MM.1S (cell line): ENCODE measurements at regions not wholly inside any gene's neighbourhood (a gene's known extent, or its start where the extent isn't known, plus 50 kb on each side); places are given as distances from the start of the nearest gene placed in this dataset.

Experiments used
- DNase-seq: peaks from one replicate; pipeline ENCODE4 v3.0.0-alpha.2; 2015
- H2AFZ ChIP-seq: fragments of 300-600 bp; sonication (generic); 2 replicates; pipeline ENCODE4 v1.6.0; 2016; ENCODE audit warnings: antibody characterized with exemption, low read length
- H3F3A ChIP-seq: fragments of 300-600 bp; sonication (generic); 2 replicates; pipeline ENCODE4 v1.6.1; 2016; ENCODE audit warnings: mild to moderate bottlenecking, antibody characterized with exemption, low read length, moderate library complexity, mixed read lengths; ENCODE audit not compliant: insufficient read depth
- H3K27ac ChIP-seq: fragments of 300-600 bp; sonication (generic); 2 replicates; pipeline ENCODE4 v1.5.1; 2016; ENCODE audit warnings: mild to moderate bottlenecking, low read length
- H3K27me3 ChIP-seq: fragments of 300-600 bp; sonication (generic); replicated peaks from 2 replicates; pipeline ENCODE4 v1.6.0; 2016; ENCODE audit warnings: low read length; ENCODE audit not compliant: insufficient read depth
- H3K36me3 ChIP-seq: fragments of 300-600 bp; sonication (generic); replicated peaks from 2 replicates; pipeline ENCODE4 v1.6.1; 2016; ENCODE audit warnings: mild to moderate bottlenecking, low read length, mixed read lengths; ENCODE audit not compliant: insufficient read depth
- H3K4me1 ChIP-seq: fragments of 300-600 bp; sonication (generic); 2 replicates; pipeline ENCODE4 v1.6.1; 2016; ENCODE audit warnings: low read length, mixed read lengths
- H3K4me2 ChIP-seq: fragments of 300-600 bp; sonication (generic); 2 replicates; pipeline ENCODE4 v1.6.0; 2016; ENCODE audit warnings: low read depth, low read length
- H3K4me3 ChIP-seq: fragments of 300-600 bp; sonication (generic); 2 replicates; pipeline ENCODE4 v1.5.1; 2016; ENCODE audit warnings: low read length, mixed read lengths
- H3K79me2 ChIP-seq: fragments of 300-600 bp; sonication (generic); 2 replicates; pipeline ENCODE4 v1.6.1; 2016; ENCODE audit warnings: mixed run types, low read length, mixed read lengths
- H3K9ac ChIP-seq: fragments of 300-600 bp; sonication (generic); 2 replicates; pipeline ENCODE4 v1.6.1; 2016; ENCODE audit warnings: low read length, mixed read lengths
- H3K9me2 ChIP-seq: fragments of 300-600 bp; sonication (generic); replicated peaks from 2 replicates; pipeline ENCODE4 v1.6.1; 2016; ENCODE audit warnings: mild to moderate bottlenecking, low read length, mixed read lengths; ENCODE audit not compliant: insufficient read depth
- H3K9me3 ChIP-seq: fragments of 300-600 bp; sonication (generic); replicated peaks from 2 replicates; pipeline ENCODE4 v1.6.1; 2016; ENCODE audit warnings: mild to moderate bottlenecking, low read length, mixed read lengths; ENCODE audit not compliant: insufficient read depth
- H4K20me1 ChIP-seq: fragments of 300-600 bp; sonication (generic); 2 replicates; pipeline ENCODE4 v1.6.1; 2016; ENCODE audit warnings: mild to moderate bottlenecking, low read length, moderate library complexity, mixed read lengths; ENCODE audit not compliant: insufficient read depth
- CTCF ChIP-seq: fragments of 300-600 bp; sonication (generic); IDR thresholded peaks from 2 replicates; pipeline ENCODE4 v1.5.1; 2016; ENCODE audit warnings: antibody characterized with exemption, low read length, mixed read lengths
- EZH2 ChIP-seq: fragments of 300-600 bp; sonication (generic); optimal IDR thresholded peaks from 2 replicates; pipeline ENCODE3; 2017; ENCODE audit warnings: low read depth, mild to moderate bottlenecking, antibody characterized with exemption, low read length, mixed read lengths
- EZH2phosphoT487 ChIP-seq: fragments of 300-600 bp; sonication (generic); IDR thresholded peaks from 2 replicates; pipeline ENCODE4 v1.6.1; 2018; ENCODE audit warnings: antibody characterized with exemption, low read length

DNA sequence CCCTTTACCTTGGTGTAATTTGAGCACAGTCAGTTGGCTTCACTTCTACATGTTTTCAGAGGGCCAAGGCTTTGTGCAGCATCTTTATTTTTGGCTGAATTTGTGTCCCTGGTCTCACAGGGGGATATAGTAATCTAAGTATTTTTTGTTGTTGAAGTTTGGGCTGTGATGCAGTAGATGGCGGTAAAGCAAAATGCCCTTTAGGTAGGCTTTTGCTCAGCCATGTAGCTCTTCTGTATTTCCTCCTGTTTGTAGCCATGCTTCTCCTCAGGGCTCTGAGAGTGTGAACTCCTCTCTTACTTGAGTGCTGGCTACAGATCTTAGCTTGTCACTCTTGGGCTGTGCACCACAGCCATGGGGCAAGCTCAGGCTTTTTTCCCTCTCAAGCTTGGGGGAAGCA, 328.6 kb downstream of the SLITRK5 start:
- H3K27ac ChIP-seq = no peak overlapping the region
- H2AFZ ChIP-seq = no peak overlapping the region
- no peaks in the 10 kb centered on the region for H3K9me3 ChIP-seq
- no peaks in the 10 kb centered on the region for H3K4me1 ChIP-seq
- no peaks in the 10 kb centered on the region for H3F3A ChIP-seq
- no peaks in the 10 kb centered on the region for H3K79me2 ChIP-seq
- DNase-seq = no peak
- no peaks in the 10 kb centered on the region for H4K20me1 ChIP-seq
- no peak overlapping the region for H3K4me3 ChIP-seq
- no peak overlapping the region for H3K4me2 ChIP-seq
- TF ChIP-seq EZH2 (no peak), CTCF (no peak; the same call in 1 of the 2 replicates), EZH2phosphoT487 (no peak)
- H3K9me2 ChIP-seq = no peaks in the 10 kb centered on the region
- no peaks in the 10 kb centered on the region for H3K27me3 ChIP-seq
- no peaks in the 10 kb centered on the region for H3K36me3 ChIP-seq
- no peak overlapping the region for H3K9ac ChIP-seq

- H3K27ac ChIP-seq = no peak overlapping the region
- TF ChIP-seq EZH2 = no peak
- TF ChIP-seq EZH2phosphoT487 = no peak
- TF ChIP-seq CTCF = no peak
- H2AFZ ChIP-seq = no peak overlapping the region
These were observed 329.1 kb downstream of the SLITRK5 start for GRCh38 chr13:88000239-88000638.

DNA sequence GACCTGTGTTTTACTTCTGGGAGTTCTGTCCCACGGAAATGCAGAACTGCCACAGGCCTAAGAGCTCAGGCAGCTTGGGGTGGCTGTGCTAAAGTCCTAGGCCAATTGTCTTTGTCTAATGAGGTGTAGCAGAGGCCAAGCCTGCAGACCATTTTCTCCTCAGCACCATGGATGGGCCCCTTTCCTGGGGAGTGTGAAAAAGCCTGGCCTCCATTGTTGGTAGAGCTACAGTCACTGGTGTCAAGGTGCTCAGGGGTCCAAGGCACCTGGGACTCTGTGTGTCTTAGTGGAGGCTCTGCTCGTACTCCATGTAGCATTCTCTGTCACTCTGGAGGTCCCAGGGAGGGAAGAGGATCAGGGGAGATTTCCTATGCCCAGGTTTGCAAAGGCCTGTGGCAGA, 329.6 kb downstream of the SLITRK5 start:
- H4K20me1 ChIP-seq = no peaks in the 10 kb centered on the region
- H2AFZ ChIP-seq = no peak overlapping the region
- H3F3A ChIP-seq = no peaks in the 10 kb centered on the region
- DNase-seq = no peak
- no peaks in the 10 kb centered on the region for H3K9me2 ChIP-seq
- H3K4me1 ChIP-seq = no peaks in the 10 kb centered on the region
- H3K9me3 ChIP-seq = no peaks in the 10 kb centered on the region
- TF ChIP-seq CTCF (no peak), EZH2phosphoT487 (no peak), EZH2 (no peak)
- no peak overlapping the region for H3K9ac ChIP-seq
- no peak overlapping the region for H3K4me3 ChIP-seq
- no peaks in the 10 kb centered on the region for H3K27me3 ChIP-seq
- no peaks in the 10 kb centered on the region for H3K79me2 ChIP-seq
- H3K4me2 ChIP-seq = no peak overlapping the region
- H3K36me3 ChIP-seq = no peaks in the 10 kb centered on the region
- H3K27ac ChIP-seq = no peak overlapping the region

More at GRCh38 chr13:88000239-88000638, 329.1 kb downstream of the SLITRK5 start:
- Histone ChIP-seq H3K27me3 (no peaks in the 10 kb centered on the region), H3K4me2 (no peak overlapping the region), H3K4me1 (no peaks in the 10 kb centered on the region), H3K9ac (no peak overlapping the region), H4K20me1 (no peaks in the 10 kb centered on the region), H3K9me3 (no peaks in the 10 kb centered on the region), H3K79me2 (no peaks in the 10 kb centered on the region), H3F3A (no peaks in the 10 kb centered on the region), H3K4me3 (no peak overlapping the region), H3K9me2 (no peaks in the 10 kb centered on the region), H3K36me3 (no peaks in the 10 kb centered on the region)
- DNase-seq = no peak
